T-helper 2 cell treated with Interferon-gamma antibody and Interleukin-4, amounts not matched to agents 5 μg/mL and 100 μg/mL, for 36 hours (primary cell): ENCODE measurements at regions not wholly inside any gene's neighbourhood (a gene's known extent, or its start where the extent isn't known, plus 50 kb on each side); places are given as distances from the start of the nearest gene placed in this dataset.
"Not testable (repeated sequence)": the region's sequence is repeated elsewhere in the genome, so short reads cannot be mapped to it uniquely, and the experiment has no call there.

ENCODE experiments used
- DNase-seq: peaks from one replicate; pipeline ENCODE4 v3.0.0; 2021; ENCODE audit warnings: low spot score
- H3K27ac Mint-ChIP-seq: one replicate; pipeline ENCODE4 v1.8.0; 2021; ENCODE audit warnings: mild to moderate bottlenecking, mixed read lengths
- H3K27me3 Mint-ChIP-seq: one replicate; pipeline ENCODE4 v1.8.0; 2021; ENCODE audit warnings: low read depth, mixed read lengths
- H3K36me3 Mint-ChIP-seq: one replicate; pipeline ENCODE4 v1.8.0; 2021; ENCODE audit warnings: low read depth, mixed read lengths
- H3K4me1 Mint-ChIP-seq: one replicate; pipeline ENCODE4 v1.8.0; 2021; ENCODE audit warnings: low read depth, mixed read lengths
- H3K4me3 Mint-ChIP-seq: one replicate; pipeline ENCODE4 v1.8.0; 2022; ENCODE audit warnings: mild to moderate bottlenecking, moderate library complexity, mixed read lengths
- H3K9me3 Mint-ChIP-seq: one replicate; pipeline ENCODE4 v1.8.0; 2021; ENCODE audit warnings: mixed read lengths

GRCh38 chr3:96646596-96646995 lies 167.8 kb upstream of the EPHA6 start:
- DNase-seq: no peak
- Mint-ChIP-seq H3K4me1 (no peaks in the 10 kb centered on the region), H3K27ac (no peak overlapping the region), H3K4me3 (no peak overlapping the region), H3K27me3 (no peaks in the 10 kb centered on the region), H3K9me3 (peaks cover 14% of the 10 kb centered on the region), H3K36me3 (no peaks in the 10 kb centered on the region)

DNA sequence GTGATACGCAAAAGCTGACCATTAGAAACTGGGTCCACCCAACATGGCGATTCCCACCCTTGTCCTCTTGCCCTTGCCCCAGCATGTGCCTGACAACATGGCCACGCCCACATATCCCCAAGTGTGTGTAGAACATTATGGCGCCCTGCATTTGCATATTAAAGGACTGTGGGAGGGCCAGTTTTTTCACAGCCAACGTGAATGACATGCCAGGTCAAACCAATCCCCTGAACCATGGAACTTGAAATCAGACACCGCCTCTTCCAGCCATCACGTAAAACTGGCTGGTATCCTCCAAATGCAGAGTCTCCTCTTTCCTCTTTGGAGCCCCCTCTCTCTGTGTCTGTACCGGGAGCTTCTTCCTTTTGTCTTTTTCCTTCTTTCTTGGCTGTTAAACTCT lies 156.7 kb upstream of the EPHA6 start:
- Mint-ChIP-seq H3K27me3 (no peaks in the 10 kb centered on the region), H3K9me3 (peaks cover 12% of the 10 kb centered on the region), H3K4me1 (no peaks in the 10 kb centered on the region), H3K4me3 (no peak overlapping the region), H3K36me3 (no peaks in the 10 kb centered on the region), H3K27ac (no peak overlapping the region)
- no peak for DNase-seq

DNA sequence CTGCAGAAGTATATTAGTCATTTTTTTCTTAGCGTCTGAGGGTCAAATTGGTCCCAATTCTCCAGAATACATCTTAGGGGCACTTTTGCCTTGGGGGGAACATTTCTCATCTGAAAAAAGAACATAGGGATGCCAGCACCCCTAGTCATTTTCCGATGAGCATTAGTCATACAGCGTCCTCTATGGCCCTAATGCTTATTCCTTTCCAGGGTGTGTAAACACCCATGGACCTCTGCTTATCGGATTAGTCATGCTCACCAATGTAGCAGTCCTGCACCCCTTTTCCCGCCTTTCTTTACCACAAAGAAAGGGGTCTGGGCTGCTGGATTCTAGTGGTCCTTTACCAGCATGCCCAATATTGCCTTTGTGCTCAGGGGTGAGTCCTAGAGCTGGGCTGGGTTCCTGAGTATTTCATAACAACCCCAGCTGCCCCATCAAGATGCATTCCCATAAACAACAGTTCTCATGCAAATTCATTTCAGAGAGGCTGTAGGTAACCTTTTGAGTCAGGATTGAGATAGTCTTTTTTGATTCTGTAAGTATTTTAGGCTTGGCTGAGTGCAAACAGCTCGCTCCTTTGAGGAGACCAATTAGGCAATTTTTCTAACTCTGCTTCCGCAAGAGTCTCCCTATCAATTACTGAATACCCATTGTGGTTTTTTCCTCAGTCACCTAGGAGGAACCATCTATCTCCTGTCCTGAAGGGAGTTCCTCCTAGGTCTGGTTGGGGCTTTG lies 142.4 kb upstream of the EPHA6 start:
- not testable (repeated sequence) for H3K27ac Mint-ChIP-seq, H3K4me3 Mint-ChIP-seq, H3K4me1 Mint-ChIP-seq, H3K27me3 Mint-ChIP-seq, DNase-seq, H3K36me3 Mint-ChIP-seq
- peaks cover 12% of the 10 kb centered on the region for H3K9me3 Mint-ChIP-seq

DNA sequence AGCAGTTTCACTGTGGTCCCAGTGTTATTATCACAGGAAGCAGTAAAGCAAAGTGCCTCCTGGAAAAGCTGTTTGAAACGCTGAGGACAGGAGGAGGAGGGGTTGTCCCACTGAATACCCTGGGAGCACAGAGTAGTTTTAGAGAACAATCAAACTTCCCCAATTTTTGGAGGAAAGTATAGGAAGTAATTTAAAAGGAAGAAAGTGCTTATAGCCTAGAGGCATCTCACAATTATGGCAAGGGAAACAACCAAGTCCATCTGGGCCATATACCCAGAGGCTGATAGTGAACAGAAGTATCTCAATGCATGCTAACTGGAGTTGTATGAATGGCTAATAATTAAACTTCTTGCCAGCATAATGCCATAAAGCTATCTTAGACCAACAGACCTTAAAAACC lies 137.2 kb upstream of the EPHA6 start:
- H3K27ac Mint-ChIP-seq: no peak overlapping the region
- H3K4me3 Mint-ChIP-seq: no peak overlapping the region
- H3K27me3 Mint-ChIP-seq: no peaks in the 10 kb centered on the region
- no peak for DNase-seq
- H3K9me3 Mint-ChIP-seq: no peaks in the 10 kb centered on the region
- no peaks in the 10 kb centered on the region for H3K4me1 Mint-ChIP-seq
- H3K36me3 Mint-ChIP-seq: no peaks in the 10 kb centered on the region

DNA sequence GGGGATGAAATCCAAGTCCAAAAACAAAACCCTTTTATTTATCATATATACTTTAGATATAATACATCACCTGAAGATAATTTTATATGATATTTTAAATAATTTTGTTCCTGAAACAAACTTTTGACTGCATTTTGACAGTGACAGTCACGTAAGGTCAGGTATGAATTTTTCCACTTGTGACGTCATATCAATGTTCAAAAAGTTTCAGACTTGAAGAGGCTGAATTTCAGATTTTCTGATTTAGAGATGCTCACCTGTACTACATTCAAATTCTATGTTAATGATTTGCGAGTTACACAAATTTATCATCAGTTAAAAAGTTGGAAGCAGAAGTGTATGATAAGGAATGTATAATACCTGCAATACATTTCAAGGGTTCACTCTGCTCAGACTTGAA lies 136.1 kb upstream of the EPHA6 start:
- Mint-ChIP-seq H3K27ac (no peak overlapping the region), H3K36me3 (no peaks in the 10 kb centered on the region), H3K4me1 (no peaks in the 10 kb centered on the region), H3K9me3 (peaks cover 2% of the 10 kb centered on the region), H3K4me3 (no peak overlapping the region), H3K27me3 (no peaks in the 10 kb centered on the region)
- DNase-seq: no peak

DNA sequence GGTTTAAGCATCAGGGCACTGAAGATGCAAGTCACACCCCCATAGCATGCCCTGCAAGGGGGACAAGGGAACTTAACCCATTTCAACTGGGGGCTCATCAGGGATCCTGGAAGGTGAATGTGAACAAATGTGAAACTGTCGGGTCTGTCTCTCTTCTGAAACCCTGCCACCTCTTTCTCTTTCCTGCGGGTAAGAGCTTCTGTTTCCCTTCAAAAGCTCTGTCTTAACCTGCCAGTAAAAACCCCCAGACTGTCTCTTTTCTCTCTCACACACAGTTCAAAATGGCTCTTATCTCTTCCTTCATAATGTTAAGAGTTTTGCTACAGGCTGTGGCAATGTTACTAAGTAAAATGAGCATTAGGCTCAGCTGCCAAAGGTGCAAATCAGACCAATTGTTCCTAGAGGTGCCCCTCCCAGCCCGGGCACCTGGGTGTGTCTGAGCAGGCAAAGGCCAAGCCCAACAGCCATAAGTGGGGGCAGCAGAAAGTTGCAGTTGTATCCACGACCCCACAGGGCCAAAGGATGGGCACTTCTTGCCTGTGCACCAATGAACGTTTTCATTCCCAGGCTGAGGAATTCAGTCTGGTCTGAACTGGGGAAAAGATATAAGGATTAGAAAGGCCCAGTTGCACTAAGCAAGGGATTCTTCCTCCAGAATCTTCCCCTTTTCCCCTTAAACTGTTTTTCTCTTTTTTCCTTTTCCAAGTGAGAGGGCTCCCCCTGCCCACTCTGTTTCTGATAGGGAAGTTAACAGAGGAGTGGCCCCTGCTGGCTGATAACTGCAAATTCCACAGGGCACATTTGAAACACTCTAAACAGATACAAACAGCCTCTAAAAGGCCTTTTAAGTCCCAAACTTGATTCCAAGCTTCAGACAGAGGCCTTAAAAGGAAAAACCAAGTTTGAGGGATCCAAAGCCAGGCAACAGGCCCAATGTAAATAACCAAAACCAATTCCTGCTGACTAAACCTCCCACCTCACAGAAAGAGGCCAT lies 113.8 kb upstream of the EPHA6 start:
- no peak overlapping the region for H3K4me3 Mint-ChIP-seq
- H3K4me1 Mint-ChIP-seq: no peaks in the 10 kb centered on the region
- peaks cover 25% of the 10 kb centered on the region for H3K9me3 Mint-ChIP-seq
- no peak overlapping the region for H3K27ac Mint-ChIP-seq
- no peak for DNase-seq
- no peaks in the 10 kb centered on the region for H3K27me3 Mint-ChIP-seq
- no peaks in the 10 kb centered on the region for H3K36me3 Mint-ChIP-seq

DNA sequence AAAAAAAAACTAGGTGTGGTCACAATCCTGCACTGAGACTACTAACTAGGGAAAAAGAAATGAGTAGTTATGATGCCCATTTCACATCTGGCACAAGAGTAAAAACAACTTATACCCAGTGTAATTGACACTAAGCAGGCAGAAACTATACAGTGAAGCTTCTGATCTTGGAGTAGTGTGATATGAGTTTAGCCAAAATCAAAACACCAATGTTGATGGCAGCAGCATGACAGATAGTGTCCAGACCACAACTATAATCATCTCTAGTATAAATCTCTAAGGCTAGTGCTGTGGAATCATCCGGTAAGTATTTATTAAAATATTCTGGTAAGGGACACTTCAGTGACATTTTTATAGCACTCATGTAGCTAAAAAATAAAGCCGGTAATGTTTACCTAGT lies 108.5 kb upstream of the EPHA6 start:
- DNase-seq: no peak

GRCh38 chr3:96706509-96706908 lies 107.9 kb upstream of the EPHA6 start:
- no peak for DNase-seq

More for the DNA sequence above, 108.5 kb upstream of the EPHA6 start:
- no peak overlapping the region for H3K27ac Mint-ChIP-seq
- H3K9me3 Mint-ChIP-seq: peaks cover 5% of the 10 kb centered on the region
- H3K36me3 Mint-ChIP-seq: no peaks in the 10 kb centered on the region
- no peaks in the 10 kb centered on the region for H3K27me3 Mint-ChIP-seq
- no peaks in the 10 kb centered on the region for H3K4me1 Mint-ChIP-seq
- no peak overlapping the region for H3K4me3 Mint-ChIP-seq

GRCh38 chr3:96711816-96712215 lies 102.6 kb upstream of the EPHA6 start:
- Mint-ChIP-seq H3K4me3 (no peak overlapping the region), H3K36me3 (no peaks in the 10 kb centered on the region), H3K27me3 (no peaks in the 10 kb centered on the region), H3K4me1 (no peaks in the 10 kb centered on the region), H3K27ac (no peak overlapping the region), H3K9me3 (peaks cover 4% of the 10 kb centered on the region)
- no peak for DNase-seq

More at GRCh38 chr3:96706509-96706908, 107.9 kb upstream of the EPHA6 start:
- Mint-ChIP-seq H3K4me1 (no peaks in the 10 kb centered on the region), H3K27ac (no peak overlapping the region), H3K27me3 (no peaks in the 10 kb centered on the region), H3K9me3 (peaks cover 5% of the 10 kb centered on the region), H3K36me3 (no peaks in the 10 kb centered on the region), H3K4me3 (no peak overlapping the region)

DNA sequence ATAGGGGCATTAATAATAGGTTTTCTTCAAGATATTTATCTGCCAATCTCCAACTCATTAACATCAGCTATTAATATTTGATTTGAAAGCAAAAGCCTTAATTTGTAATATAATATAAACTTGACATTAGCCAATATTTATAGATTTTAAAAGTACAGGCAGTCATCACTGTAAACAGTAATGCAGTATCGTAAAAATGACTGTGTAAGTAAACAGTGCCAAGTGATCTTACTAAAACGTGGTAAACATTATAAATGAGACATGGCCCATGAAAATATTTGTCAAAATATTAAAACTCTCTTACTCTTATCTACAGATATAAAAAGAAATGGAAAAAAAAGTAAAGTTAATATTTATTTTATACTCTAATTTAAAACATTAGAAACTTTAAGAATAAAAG lies 101.6 kb upstream of the EPHA6 start:
- Mint-ChIP-seq H3K4me1 (no peaks in the 10 kb centered on the region), H3K9me3 (peaks cover 4% of the 10 kb centered on the region), H3K36me3 (no peaks in the 10 kb centered on the region), H3K4me3 (no peak overlapping the region), H3K27ac (no peak overlapping the region), H3K27me3 (no peaks in the 10 kb centered on the region)
- DNase-seq: no peak

DNA sequence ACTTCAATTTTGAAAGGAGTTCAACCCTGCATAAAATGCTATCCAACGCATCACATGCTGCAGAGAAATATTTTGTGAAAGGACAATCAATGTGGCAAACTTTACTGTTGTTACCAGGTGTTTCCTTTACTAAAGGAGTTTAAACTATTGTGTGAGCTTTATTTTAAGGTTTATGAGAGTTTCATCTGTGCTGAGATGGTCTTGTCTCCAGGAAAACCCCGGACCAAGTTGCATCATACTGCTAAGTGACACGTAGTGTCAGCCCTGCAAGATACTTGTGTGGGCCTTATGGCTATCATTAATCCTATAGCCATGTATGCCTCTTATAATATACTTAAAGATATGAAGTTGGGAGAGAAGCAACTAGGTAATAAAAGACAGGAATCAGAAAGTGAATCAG lies 94.5 kb upstream of the EPHA6 start:
- Mint-ChIP-seq H3K36me3 (no peaks in the 10 kb centered on the region), H3K4me3 (no peak overlapping the region), H3K4me1 (no peaks in the 10 kb centered on the region), H3K9me3 (no peaks in the 10 kb centered on the region), H3K27me3 (no peaks in the 10 kb centered on the region), H3K27ac (no peak overlapping the region)
- DNase-seq: no peak

DNA sequence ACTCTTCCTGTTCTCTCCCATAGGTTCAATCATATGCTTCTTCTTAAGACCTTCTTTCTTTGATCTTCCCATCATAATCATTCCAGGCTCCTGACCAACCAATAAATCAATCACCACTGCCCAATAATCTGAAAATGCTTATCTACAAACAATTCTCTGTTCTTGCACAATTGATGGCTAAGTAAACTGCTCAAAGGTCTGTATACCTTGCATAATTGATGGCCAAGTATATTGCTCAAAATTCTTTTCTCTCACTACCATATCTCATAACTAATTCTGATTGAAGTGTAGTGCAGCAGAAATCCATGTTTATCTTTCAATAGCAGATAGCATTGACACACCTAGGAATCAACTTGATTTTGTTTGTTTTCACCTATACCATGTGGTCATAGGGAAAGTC lies 83.4 kb upstream of the EPHA6 start:
- DNase-seq: no peak
- no peak overlapping the region for H3K27ac Mint-ChIP-seq
- peaks cover 4% of the 10 kb centered on the region for H3K9me3 Mint-ChIP-seq
- no peak overlapping the region for H3K4me3 Mint-ChIP-seq
- H3K4me1 Mint-ChIP-seq: no peaks in the 10 kb centered on the region
- H3K36me3 Mint-ChIP-seq: no peaks in the 10 kb centered on the region
- no peaks in the 10 kb centered on the region for H3K27me3 Mint-ChIP-seq

DNA sequence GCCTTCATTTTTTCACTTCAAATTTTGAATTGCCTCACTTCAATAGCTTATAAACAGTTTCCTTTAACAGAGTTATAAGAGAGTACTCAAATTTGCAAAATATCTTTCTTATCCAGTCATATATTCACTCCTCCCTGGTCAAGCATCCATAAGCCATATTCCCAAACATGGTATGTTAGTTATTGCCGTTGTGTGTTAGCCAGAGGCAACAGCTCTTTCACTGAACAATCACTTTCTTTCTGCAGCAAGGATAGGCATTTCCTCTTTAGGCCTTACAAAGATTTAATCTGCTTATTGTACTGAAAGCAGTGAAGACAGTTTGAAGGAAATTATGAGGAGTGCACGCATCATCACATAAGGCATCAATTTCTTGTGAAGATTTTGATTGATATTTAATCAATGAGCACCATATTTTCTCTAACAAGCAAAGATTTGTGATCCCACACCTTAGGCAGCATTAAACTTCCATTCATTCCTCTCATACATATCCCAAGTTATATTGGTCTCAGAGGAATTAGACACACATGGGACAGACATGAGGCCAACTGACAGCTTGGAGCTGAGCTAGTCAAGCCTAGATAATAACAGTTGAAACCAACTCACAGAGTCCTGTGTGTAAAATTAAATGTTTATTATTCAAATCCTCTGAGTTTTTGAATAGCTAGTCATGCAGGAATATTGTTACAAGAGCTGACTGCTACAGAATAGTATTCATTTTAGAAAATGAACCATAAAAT lies 80.0 kb upstream of the EPHA6 start:
- H3K36me3 Mint-ChIP-seq: no peaks in the 10 kb centered on the region

GRCh38 chr3:96748139-96748538 lies 66.3 kb upstream of the EPHA6 start:
- Mint-ChIP-seq H3K27me3 (no peaks in the 10 kb centered on the region), H3K4me1 (no peaks in the 10 kb centered on the region), H3K4me3 (no peak overlapping the region), H3K27ac (no peak overlapping the region), H3K36me3 (no peaks in the 10 kb centered on the region), H3K9me3 (peaks cover 10% of the 10 kb centered on the region)
- no peak for DNase-seq

More for the DNA sequence above, 80.0 kb upstream of the EPHA6 start:
- Mint-ChIP-seq H3K27ac (no peak overlapping the region), H3K27me3 (no peaks in the 10 kb centered on the region), H3K9me3 (peaks cover 4% of the 10 kb centered on the region), H3K4me3 (no peak overlapping the region), H3K4me1 (no peaks in the 10 kb centered on the region)
- no peak for DNase-seq
